ENCODE measurements at regions not wholly inside any gene's neighbourhood (a gene's known extent, or its start where the extent isn't known, plus 50 kb on each side); places are given as distances from the start of the nearest gene placed in this dataset.

DNA sequence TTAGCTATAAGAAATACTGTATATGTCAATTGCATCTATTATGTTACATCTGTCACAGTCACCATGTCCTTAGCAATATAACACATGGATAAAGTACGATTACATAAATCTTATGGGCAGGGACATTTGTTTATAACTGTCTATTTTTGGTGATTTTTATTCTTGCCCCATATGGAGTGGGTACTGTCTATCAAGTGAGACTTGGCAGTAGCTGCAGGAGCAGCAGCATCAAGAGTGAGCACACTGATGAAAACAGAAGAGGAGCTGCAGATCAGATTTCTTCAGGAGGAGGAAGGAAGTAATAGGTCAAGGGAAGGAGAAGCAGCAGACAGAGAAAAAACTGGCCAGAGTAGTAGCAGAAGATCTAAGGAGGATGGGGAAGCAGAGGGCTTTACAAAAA, 516.7 kb downstream of the C6orf118 start:
- H3K9me3 ChIP-seq, result no peaks in the 10 kb centered on the region
- H3K27me3 ChIP-seq, result no peaks in the 10 kb centered on the region
- H3K4me3 ChIP-seq, result no peak overlapping the region
- 85 to 88% methylated on average over 1 of the region's 1 CpG for WGBS, 2 donors
- no peaks in the 10 kb centered on the region for H3K36me3 ChIP-seq
- H3K4me1 ChIP-seq, result no peaks in the 10 kb centered on the region
- no peak for DNase-seq (ENCODE audit: low spot score in 2 of 2)
- TF ChIP-seq POLR2A (IDR thresholded peaks at IDR 0.05) (no peak), EP300 (IDR thresholded peaks at IDR 0.05) (no peak)
- TF ChIP-seq, protein P1, sequence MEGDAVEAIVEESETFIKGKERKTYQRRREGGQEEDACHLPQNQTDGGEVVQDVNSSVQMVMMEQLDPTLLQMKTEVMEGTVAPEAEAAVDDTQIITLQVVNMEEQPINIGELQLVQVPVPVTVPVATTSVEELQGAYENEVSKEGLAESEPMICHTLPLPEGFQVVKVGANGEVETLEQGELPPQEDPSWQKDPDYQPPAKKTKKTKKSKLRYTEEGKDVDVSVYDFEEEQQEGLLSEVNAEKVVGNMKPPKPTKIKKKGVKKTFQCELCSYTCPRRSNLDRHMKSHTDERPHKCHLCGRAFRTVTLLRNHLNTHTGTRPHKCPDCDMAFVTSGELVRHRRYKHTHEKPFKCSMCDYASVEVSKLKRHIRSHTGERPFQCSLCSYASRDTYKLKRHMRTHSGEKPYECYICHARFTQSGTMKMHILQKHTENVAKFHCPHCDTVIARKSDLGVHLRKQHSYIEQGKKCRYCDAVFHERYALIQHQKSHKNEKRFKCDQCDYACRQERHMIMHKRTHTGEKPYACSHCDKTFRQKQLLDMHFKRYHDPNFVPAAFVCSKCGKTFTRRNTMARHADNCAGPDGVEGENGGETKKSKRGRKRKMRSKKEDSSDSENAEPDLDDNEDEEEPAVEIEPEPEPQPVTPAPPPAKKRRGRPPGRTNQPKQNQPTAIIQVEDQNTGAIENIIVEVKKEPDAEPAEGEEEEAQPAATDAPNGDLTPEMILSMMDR (IDR thresholded peaks at IDR 0.05), result no peak
- H3K27ac ChIP-seq, result no peak overlapping the region

DNA sequence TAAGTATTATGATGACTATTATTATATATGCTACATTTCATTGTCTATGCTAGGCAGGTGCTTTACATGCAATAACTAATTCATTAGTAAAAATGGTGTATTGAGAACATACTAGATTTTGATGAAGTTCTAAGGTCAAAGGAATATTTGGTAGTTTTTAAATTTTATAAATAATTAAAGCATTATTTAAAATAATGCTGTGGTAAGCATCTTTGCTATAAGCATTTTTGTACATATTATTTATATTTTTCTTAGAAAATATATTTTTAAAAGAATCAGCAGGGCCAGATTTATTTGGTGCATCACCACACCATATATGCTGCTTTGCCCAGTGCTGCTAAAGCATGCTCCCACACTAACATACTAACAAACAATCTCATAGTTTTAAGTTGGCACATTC, 517.9 kb downstream of the C6orf118 start:
- Histone ChIP-seq H3K36me3 (no peaks in the 10 kb centered on the region), H3K9me3 (no peaks in the 10 kb centered on the region), H3K27me3 (no peaks in the 10 kb centered on the region), H3K4me3 (no peak overlapping the region), H3K4me1 (no peaks in the 10 kb centered on the region), H3K27ac (no peak overlapping the region)
- TF ChIP-seq, protein P1 (IDR thresholded peaks at IDR 0.05), result no peak
- TF ChIP-seq EP300 (IDR thresholded peaks at IDR 0.05) (no peak), POLR2A (IDR thresholded peaks at IDR 0.05) (no peak)
- no peak for DNase-seq (ENCODE audit: low spot score in 2 of 2)

DNA sequence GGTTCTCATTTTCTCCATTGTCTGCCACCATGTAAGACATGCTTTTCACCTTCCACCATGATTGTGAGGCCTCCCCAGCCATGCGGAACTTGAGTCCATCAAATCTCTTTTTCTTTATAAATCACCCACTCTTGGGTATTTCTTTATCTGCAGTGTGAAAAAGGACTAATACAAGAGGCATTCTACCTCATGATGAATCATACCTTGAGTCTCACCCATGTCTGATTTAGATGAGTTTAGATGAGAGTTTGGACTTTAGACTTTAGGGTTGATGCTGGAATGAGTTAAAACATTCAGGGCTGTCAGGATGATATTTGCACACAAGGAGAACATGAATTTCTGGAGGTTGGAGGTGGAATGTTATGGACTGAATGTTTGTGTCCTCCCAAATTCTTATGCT, 545.6 kb downstream of the C6orf118 start:
- no peak overlapping the region for H3K4me3 ChIP-seq
- WGBS, 2 donors, result 94 to 100% methylated on average over 1 of the region's 1 CpG
- no peak for TF ChIP-seq EP300 (IDR thresholded peaks at IDR 0.05)
- TF ChIP-seq, protein P1 (IDR thresholded peaks at IDR 0.05), result no peak
- no peak for TF ChIP-seq POLR2A (IDR thresholded peaks at IDR 0.05)
- H3K36me3 ChIP-seq, result no peaks in the 10 kb centered on the region
- no peaks in the 10 kb centered on the region for H3K27me3 ChIP-seq
- no peak for DNase-seq (ENCODE audit: low spot score in 2 of 2)
- no peaks in the 10 kb centered on the region for H3K4me1 ChIP-seq
- no peak overlapping the region for H3K27ac ChIP-seq
- H3K9me3 ChIP-seq, result no peaks in the 10 kb centered on the region

DNA sequence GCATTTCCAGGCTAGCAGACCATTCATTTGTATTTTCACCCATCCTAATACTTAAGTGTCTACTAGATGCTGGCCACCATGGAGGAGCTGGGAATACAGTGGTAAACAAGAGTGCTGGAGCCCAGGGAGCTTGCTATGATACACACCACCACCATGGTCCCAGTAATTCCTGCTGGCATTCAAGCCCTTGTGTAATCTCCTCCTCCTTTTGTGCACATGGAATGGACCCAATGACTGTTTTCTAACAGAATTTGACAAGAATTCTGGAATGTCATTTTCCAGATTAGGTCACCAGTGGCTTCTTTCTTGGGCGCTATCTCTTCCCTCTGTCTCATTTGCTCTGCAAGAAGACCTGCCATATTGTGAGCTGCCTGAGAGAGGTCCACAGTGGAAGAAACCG, 552.0 kb downstream of the C6orf118 start:
- DNase-seq (ENCODE audit: low spot score in 2 of 2), result no peak
- no peaks in the 10 kb centered on the region for H3K4me1 ChIP-seq
- no peaks in the 10 kb centered on the region for H3K27me3 ChIP-seq
- H3K4me3 ChIP-seq, result no peak overlapping the region
- no peaks in the 10 kb centered on the region for H3K36me3 ChIP-seq
- TF ChIP-seq, protein P1 (IDR thresholded peaks at IDR 0.05), result no peak
- TF ChIP-seq POLR2A (IDR thresholded peaks at IDR 0.05), result no peak
- no peak for TF ChIP-seq EP300 (IDR thresholded peaks at IDR 0.05)
- H3K27ac ChIP-seq, result no peak overlapping the region
- WGBS, 2 donors, result 95 to 100% methylated on average over 2 of the region's 2 CpGs
- H3K9me3 ChIP-seq, result no peaks in the 10 kb centered on the region

DNA sequence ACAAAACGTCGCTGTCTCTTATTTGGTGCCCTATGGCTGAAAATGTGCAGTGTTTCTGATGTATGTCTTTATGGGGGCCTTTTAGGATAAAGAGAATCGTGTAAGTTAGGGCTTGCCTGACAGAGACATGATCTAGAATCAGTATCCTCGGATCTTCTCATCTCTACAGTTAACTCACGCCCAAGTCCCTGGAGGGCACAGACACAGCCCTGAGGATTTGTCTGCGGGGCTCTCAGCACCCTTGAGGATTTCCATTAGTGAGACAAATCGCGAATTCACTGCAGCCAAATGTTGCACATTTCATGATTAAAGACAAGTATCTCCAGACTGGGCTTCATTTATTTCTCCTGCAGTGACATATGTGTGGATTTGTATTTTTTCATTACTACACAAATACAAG, 552.7 kb downstream of the C6orf118 start:
- H3K9me3 ChIP-seq, result no peaks in the 10 kb centered on the region
- no peak for DNase-seq (ENCODE audit: low spot score in 2 of 2)
- H3K36me3 ChIP-seq, result no peaks in the 10 kb centered on the region
- no peak for TF ChIP-seq EP300 (IDR thresholded peaks at IDR 0.05)
- TF ChIP-seq POLR2A (IDR thresholded peaks at IDR 0.05), result no peak
- TF ChIP-seq, protein P1 (IDR thresholded peaks at IDR 0.05), result no peak
- H3K4me1 ChIP-seq, result no peaks in the 10 kb centered on the region
- no peaks in the 10 kb centered on the region for H3K27me3 ChIP-seq
- H3K4me3 ChIP-seq, result no peak overlapping the region
- H3K27ac ChIP-seq, result no peak overlapping the region
- 84 to 85% methylated on average over 8 of the region's 8 CpGs for WGBS, 2 donors

All from tibial nerve (tissue), 4 donors.